GOT3 (cell line): ENCODE measurements at regions not wholly inside any gene's neighbourhood (a gene's known extent, or its start where the extent isn't known, plus 50 kb on each side); places are given as distances from the start of the nearest gene placed in this dataset.
"Not testable (repeated sequence)": the region's sequence is repeated elsewhere in the genome, so short reads cannot be mapped to it uniquely, and the experiment has no call there.

Source experiments
- DNase-seq: peaks from one replicate; lab custom pipeline; 2025; ENCODE audit warnings: mixed read lengths; lab: John Stamatoyannopoulos, UW

GRCh38 chr6:44742201-44742600, 354.7 kb downstream of the CDC5L start:
- DNase-seq = no peak

- no peak for DNase-seq
Measured at GRCh38 chr6:44742828-44743372, 355.4 kb downstream of the CDC5L start.

GRCh38 chr6:44760116-44760515, 372.6 kb downstream of the CDC5L start:
- DNase-seq = not testable (repeated sequence)

GRCh38 chr6:44761046-44761445, 373.5 kb downstream of the CDC5L start:
- DNase-seq = no peak

- DNase-seq = no peak
Measured at GRCh38 chr6:44762496-44762895, 375.0 kb downstream of the CDC5L start.

- DNase-seq = no peak
Measured at GRCh38 chr6:44771647-44772415, 384.3 kb downstream of the CDC5L start.

GRCh38 chr6:44772838-44773237, 385.3 kb downstream of the CDC5L start:
- no peak for DNase-seq

- DNase-seq = no peak
Measured at GRCh38 chr6:44775121-44775520, 387.6 kb downstream of the CDC5L start.

GRCh38 chr6:44776344-44776743, 388.8 kb downstream of the CDC5L start:
- DNase-seq = no peak

GRCh38 chr6:44778513-44778912, 391.0 kb downstream of the CDC5L start:
- DNase-seq = no peak
